ENCODE measurements at regions not wholly inside any gene's neighbourhood (a gene's known extent, or its start where the extent isn't known, plus 50 kb on each side); places are given as distances from the start of the nearest gene placed in this dataset.

- TF ChIP-seq, protein P1, sequence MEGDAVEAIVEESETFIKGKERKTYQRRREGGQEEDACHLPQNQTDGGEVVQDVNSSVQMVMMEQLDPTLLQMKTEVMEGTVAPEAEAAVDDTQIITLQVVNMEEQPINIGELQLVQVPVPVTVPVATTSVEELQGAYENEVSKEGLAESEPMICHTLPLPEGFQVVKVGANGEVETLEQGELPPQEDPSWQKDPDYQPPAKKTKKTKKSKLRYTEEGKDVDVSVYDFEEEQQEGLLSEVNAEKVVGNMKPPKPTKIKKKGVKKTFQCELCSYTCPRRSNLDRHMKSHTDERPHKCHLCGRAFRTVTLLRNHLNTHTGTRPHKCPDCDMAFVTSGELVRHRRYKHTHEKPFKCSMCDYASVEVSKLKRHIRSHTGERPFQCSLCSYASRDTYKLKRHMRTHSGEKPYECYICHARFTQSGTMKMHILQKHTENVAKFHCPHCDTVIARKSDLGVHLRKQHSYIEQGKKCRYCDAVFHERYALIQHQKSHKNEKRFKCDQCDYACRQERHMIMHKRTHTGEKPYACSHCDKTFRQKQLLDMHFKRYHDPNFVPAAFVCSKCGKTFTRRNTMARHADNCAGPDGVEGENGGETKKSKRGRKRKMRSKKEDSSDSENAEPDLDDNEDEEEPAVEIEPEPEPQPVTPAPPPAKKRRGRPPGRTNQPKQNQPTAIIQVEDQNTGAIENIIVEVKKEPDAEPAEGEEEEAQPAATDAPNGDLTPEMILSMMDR (IDR thresholded peaks at IDR 0.05; ENCODE audit: insufficient read depth, low read length, poor library complexity, severe bottlenecking), result no peak
- no peak for TF ChIP-seq EZH2phosphoT487 (conservative IDR thresholded peaks at IDR 0.05; ENCODE audit: low read length)
These were observed 523.2 kb upstream of the EPHA5 start for GRCh38 chr4:66193487-66193886.

Data from SU-DHL-6 (cell line).